ENCODE measurements at regions not wholly inside any gene's neighbourhood (a gene's known extent, or its start where the extent isn't known, plus 50 kb on each side); places are given as distances from the start of the nearest gene placed in this dataset.
"Not testable (repeated sequence)": the region's sequence is repeated elsewhere in the genome, so short reads cannot be mapped to it uniquely, and the experiment has no call there.

DNA sequence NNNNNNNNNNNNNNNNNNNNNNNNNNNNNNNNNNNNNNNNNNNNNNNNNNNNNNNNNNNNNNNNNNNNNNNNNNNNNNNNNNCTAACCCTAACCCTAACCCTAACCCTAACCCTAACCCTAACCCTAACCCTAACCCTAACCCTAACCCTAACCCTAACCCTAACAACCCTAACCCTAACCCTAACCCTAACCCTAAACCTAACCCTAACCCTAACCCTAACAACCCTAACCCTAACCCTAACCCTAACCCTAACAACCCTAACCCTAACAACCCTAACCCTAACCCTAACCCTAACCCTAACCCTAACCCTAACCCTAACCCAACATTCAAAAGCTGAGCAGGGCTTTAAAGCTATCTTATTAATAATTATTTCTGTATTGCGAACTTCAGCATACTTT lies 182.5 kb upstream of the FAM20C start:
- DNase-seq (ENCODE audit: low spot score in 2 of 2); H3K36me3 ChIP-seq; H3K4me1 ChIP-seq; H3K27ac ChIP-seq; intact Hi-C loops (cut with DNase I; ENCODE audit: low total_unique reads); H3K4me3 ChIP-seq; H3K27me3 ChIP-seq; H3K9me3 ChIP-seq: not testable (repeated sequence)

DNA sequence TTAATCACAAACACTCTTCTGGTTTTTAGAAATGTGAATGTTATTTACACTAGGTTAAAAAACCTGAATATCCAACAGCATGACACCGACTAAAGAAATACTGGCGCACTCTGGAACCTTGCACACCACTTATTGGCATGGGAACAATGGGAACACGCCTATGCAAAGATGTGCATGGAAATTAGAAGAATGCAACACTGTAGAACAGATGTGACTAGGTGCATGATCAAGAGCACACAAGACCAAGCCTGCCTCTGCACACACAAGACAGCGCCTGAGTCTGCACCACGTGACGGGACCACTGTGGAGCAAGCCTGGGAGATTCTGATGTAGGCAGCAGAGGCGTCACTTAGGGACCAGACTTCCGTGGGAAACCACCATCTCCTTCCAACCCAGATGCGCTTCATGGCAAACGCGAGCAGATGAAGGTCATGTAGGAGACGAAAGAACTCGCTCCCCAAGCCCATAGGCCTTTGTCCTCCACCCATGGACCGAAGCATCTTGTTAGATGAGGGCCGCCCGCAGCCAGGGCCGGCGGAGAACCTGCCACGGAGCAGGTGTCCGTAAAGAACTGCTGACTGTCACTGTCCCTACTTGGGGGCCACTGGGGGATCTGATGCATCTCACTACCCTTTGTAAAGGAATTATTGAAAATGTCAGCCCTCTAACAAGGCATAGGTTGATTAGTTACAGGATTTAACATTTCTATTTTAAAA lies 159.6 kb upstream of the FAM20C start:
- H3K36me3 ChIP-seq; H3K27me3 ChIP-seq; H3K27ac ChIP-seq; H3K9me3 ChIP-seq; intact Hi-C loops (cut with DNase I; ENCODE audit: low total_unique reads); H3K4me1 ChIP-seq; H3K4me3 ChIP-seq: not testable (repeated sequence)
- peak in 1 of 2 donors; percentile 34 for DNase-seq (ENCODE audit: low spot score in 2 of 2)

DNA sequence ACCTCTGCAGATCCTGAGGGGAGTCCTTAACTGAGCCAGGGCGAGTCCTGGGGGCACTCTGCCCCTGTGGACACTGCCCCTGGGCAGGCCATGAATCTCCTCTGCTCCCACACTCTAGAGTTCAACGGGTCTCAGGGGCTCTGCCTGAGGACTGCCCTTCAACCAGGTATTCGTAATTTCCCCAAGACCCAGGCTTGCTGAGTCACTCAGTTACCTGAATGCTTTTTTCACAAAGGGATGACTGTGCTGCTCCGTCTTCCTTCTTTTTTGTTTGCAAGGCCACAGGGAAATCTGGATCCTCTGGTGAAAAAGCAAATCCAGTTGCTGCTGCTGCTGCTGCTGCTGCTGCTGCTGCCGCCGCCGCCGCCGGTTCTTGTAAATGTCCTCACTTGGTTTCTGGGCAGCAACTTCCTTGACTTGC lies 157.2 kb upstream of the FAM20C start:
- H3K27ac ChIP-seq; H3K9me3 ChIP-seq; H3K36me3 ChIP-seq; intact Hi-C loops (cut with DNase I; ENCODE audit: low total_unique reads); H3K27me3 ChIP-seq; H3K4me3 ChIP-seq; DNase-seq (ENCODE audit: low spot score in 2 of 2); H3K4me1 ChIP-seq: not testable (repeated sequence)

DNA sequence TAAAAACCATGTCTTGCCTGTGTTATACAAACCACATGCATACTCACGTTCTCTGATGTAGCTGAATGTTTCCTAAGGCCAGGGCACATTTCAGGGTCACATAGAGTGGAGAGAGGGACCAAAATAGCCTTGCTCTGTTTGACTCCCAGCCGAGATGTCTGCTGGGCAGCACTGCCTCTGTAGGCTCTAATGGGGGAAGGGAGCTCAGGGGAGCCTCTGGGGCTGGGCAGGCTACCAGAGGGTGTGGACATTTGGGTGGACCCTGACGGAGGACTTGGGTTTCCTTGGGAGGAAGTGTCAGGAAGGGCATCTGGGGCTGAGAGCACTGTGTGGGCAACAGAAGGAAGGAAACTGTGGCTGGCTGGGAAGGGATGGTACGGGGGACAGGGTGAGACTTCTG lies 155.8 kb upstream of the FAM20C start:
- H3K27ac ChIP-seq; DNase-seq (ENCODE audit: low spot score in 2 of 2); H3K4me3 ChIP-seq; H3K27me3 ChIP-seq; H3K36me3 ChIP-seq; H3K9me3 ChIP-seq; H3K4me1 ChIP-seq; intact Hi-C loops (cut with DNase I; ENCODE audit: low total_unique reads): not testable (repeated sequence)

DNA sequence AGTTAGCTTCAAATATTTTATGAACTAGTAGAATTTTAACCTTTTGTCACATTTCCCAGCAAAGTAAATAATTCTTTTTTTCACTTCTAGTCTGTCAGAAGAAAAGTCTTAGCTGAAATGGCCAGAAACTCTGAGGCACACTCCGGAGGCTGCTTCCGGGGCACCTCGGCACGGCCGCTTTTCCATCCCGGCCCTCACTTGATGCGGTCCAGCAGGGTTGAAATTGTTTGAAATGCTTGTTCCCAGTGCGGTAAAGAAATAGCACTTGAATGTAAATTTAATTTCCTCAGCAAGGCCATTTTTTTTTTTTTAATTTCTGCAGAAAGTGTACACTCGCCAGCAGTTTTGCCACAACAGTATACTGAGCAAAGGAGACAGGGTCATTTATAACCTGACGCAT lies 154.7 kb upstream of the FAM20C start:
- intact Hi-C loops (cut with DNase I; ENCODE audit: low total_unique reads); H3K4me3 ChIP-seq; H3K27me3 ChIP-seq; H3K27ac ChIP-seq; H3K4me1 ChIP-seq; H3K9me3 ChIP-seq; H3K36me3 ChIP-seq: not testable (repeated sequence)
- peak; percentile 15 to 19 for DNase-seq (ENCODE audit: low spot score in 2 of 2)

DNA sequence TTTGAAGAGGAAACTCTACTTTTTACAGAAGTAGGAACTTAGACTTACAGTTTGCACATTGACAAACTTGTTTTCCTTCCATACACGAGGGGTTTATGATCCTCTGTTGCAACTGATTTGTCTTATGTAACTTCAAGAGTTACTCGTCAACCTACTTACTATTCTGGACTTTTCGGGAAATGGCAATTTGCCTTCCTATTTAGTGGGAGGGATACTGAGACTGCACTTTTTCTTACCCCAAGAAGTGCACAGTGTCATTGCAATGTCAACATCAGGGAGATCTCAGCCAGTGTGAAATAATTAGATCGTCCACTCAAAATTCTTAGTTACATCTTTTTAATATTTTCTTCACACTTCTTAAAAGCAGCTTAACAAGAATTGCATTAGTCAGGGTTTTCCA lies 153.9 kb upstream of the FAM20C start:
- H3K27ac ChIP-seq; H3K4me1 ChIP-seq; H3K27me3 ChIP-seq; H3K9me3 ChIP-seq; H3K4me3 ChIP-seq; intact Hi-C loops (cut with DNase I; ENCODE audit: low total_unique reads); DNase-seq (ENCODE audit: low spot score in 2 of 2); H3K36me3 ChIP-seq: not testable (repeated sequence)

DNA sequence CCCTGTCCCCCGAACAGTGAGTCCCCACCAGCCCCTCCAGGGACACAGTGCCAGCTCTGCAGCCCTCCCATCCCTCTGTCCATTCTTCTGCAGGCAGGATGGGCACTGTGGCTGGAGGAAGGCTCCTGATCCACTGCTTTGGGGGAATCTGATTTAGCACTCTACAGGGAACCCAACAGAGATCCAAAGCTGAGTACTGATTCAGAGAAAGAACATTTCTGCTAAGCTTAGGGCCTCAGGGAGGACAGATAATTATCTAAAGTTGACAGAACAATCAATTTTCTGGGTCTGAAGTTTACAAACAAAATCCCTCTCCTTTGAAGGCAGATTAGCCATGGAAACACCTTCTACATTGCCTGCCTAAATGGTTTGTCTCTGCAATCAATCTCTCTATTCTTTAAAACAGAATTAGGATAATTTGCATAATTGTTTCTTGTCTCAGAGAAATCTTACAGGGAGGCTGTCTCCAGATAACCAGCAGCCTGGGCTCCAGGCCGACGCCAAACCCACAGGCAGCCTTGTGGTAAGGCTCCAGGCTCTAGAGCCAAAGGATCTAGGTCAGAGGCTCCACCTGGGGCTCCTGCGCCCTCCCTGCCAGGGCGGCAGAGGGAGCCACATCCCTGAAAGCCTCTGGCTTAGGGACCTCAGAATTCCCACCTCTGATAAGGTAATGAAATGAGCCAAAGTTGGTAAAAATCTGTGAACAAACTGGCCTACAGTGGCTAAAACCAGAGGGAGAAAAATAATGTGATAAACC lies 152.2 kb upstream of the FAM20C start:
- intact Hi-C loops (cut with DNase I; ENCODE audit: low total_unique reads), result not testable (repeated sequence)
- peak; percentile 22 to 27 for DNase-seq (ENCODE audit: low spot score in 2 of 2)

DNA sequence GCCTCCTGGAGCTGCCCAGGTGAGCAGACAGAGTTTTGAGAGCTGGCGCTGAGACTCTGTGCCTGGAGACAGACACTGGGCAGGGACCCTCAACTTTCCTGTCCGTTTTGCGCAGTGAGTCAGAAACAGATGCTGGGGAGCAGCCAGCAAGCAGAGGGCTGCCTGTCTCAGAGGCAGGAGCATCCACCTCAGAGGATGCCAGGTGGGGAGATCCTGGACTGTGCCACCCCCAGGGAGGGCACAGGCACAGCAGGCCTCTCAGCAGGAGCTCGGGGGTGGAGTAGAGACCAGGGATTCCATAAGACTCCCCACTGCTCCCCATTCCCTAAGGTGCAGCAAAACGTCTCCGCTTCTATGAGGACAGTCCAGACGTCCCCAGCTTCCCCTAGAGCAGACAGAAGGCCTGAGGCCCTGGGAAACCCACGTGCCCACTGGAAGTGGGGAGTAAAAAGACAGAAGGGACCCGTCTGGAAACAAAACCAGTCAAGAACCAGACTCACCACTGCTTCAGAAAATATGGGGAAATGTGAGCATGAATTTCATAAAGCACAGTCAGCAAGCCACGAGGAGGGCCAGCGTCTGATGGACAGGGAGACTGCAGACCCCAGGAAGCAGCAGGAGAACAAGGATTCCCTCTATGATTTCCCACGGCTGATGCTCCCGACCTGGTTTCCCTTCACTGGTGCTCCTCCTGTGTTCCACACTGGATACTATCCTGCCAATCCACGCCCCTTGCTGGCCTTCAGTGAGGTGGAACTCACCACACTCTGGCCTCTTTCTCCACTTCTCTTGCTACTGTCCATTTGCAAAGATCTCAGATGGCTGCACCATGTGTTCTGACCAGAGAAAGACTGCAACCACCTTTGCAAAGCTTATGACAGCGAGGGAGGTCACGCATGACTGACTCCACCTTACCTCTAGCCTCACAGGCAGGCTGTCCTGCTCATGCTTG lies 151.3 kb upstream of the FAM20C start:
- Histone ChIP-seq H3K27ac (no peak overlapping the region), H3K36me3 (no peaks in the 10 kb centered on the region), H3K4me1 (no peaks in the 10 kb centered on the region), H3K27me3 (peaks cover 0 to 21% of the 10 kb centered on the region in 2 donors), H3K9me3 (no peaks in the 10 kb centered on the region), H3K4me3 (no peak overlapping the region)
- intact Hi-C loops (cut with DNase I; ENCODE audit: low total_unique reads), result no loop called here
- no peak for TF ChIP-seq POLR2AphosphoS5 (IDR thresholded peaks at IDR 0.05)
- TF ChIP-seq, protein P1, sequence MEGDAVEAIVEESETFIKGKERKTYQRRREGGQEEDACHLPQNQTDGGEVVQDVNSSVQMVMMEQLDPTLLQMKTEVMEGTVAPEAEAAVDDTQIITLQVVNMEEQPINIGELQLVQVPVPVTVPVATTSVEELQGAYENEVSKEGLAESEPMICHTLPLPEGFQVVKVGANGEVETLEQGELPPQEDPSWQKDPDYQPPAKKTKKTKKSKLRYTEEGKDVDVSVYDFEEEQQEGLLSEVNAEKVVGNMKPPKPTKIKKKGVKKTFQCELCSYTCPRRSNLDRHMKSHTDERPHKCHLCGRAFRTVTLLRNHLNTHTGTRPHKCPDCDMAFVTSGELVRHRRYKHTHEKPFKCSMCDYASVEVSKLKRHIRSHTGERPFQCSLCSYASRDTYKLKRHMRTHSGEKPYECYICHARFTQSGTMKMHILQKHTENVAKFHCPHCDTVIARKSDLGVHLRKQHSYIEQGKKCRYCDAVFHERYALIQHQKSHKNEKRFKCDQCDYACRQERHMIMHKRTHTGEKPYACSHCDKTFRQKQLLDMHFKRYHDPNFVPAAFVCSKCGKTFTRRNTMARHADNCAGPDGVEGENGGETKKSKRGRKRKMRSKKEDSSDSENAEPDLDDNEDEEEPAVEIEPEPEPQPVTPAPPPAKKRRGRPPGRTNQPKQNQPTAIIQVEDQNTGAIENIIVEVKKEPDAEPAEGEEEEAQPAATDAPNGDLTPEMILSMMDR (IDR thresholded peaks at IDR 0.05), result no peak
- TF ChIP-seq POLR2A (IDR thresholded peaks at IDR 0.05), result no peak
- peak; percentile 11 to 30 for DNase-seq (ENCODE audit: low spot score in 2 of 2)

More for the DNA sequence above, 152.2 kb upstream of the FAM20C start:
- H3K4me3 ChIP-seq, H3K9me3 ChIP-seq, H3K36me3 ChIP-seq, H3K27ac ChIP-seq, H3K4me1 ChIP-seq: not testable (repeated sequence)
- peaks cover 0 to 16% of the 10 kb centered on the region in 2 donors for H3K27me3 ChIP-seq
